Ascending aorta (tissue), 2 donors: ENCODE measurements at regions not wholly inside any gene's neighbourhood (a gene's known extent, or its start where the extent isn't known, plus 50 kb on each side); places are given as distances from the start of the nearest gene placed in this dataset.

ENCODE experiments used
- DNase-seq, 2 donors: peaks; one replicate each; pipeline ENCODE4 v3.0.0-alpha.2; 2019; ENCODE audit warnings: low spot score in 2 of 2
- H3K27ac ChIP-seq, 2 donors: fragments of 200-600 bp; sonication (generic); one replicate each; pipeline ENCODE4 v1.5.1; 2016 to 2017; ENCODE audit warnings: mild to moderate bottlenecking in 1 of 2
- H3K27me3 ChIP-seq: fragments of 200-600 bp; sonication (generic); one replicate; pipeline ENCODE4 v1.5.1; 2017
- H3K36me3 ChIP-seq, 2 donors: fragments of 200-600 bp; sonication (generic); one replicate each; pipeline ENCODE4 v1.5.1; 2016
- H3K4me1 ChIP-seq, 2 donors: fragments of 200-600 bp; sonication (generic); one replicate each; pipeline ENCODE4 v1.5.1; 2016 to 2017; ENCODE audit warnings: mild to moderate bottlenecking in 1 of 2
- H3K4me3 ChIP-seq, 2 donors: fragments of 200-600 bp; sonication (generic); one replicate each; pipeline ENCODE4 v1.5.1; 2016 to 2017; ENCODE audit warnings: mild to moderate bottlenecking in 1 of 2
- H3K9me3 ChIP-seq, 2 donors: fragments of 200-600 bp; sonication (generic); one replicate each; pipeline ENCODE4 v1.5.1; 2016
- CTCF ChIP-seq, 3 experiments: fragments of 200-600 bp in 2 of 3; fragments of 450-650 bp in 1 of 3; sonication (generic) in 2 of 3; IDR thresholded peaks; one replicate each; pipeline ENCODE4 v1.5.1; 2016 to 2019; ENCODE audit warnings: antibody characterized with exemption in 3 of 3, mild to moderate bottlenecking in 1 of 3, moderate library complexity in 1 of 3
- intact Hi-C: fragments of 100-400 bp; cut with DNase I; formaldehyde crosslinking; loops from one replicate; pipeline ENCODE4 v1.15.1; 2023

DNA sequence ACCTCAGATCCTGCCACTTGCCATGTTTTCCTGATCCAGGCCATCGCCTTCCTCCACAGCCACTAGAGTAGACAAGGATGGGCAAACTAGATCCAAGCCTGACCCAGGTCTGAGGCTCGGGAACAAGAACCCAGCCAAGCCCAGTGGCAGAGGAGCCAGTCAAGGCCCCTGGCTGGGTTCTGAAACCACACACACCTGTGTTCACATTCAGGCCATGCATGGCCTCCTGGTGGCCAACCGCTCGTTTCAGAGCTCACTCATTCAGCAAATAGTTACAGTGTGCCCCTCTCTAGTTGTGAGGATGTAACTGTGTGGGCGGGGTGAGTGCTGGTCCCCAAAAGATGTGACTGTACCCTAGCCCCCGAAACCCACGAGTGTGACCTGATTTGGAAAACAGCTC lies 337.6 kb downstream of the CTTN start:
- Histone ChIP-seq H3K27me3 (no peaks in the 10 kb centered on the region), H3K9me3 (no peaks in the 10 kb centered on the region), H3K27ac (no peak overlapping the region), H3K4me1 (no peaks in the 10 kb centered on the region), H3K36me3 (no peaks in the 10 kb centered on the region), H3K4me3 (no peak overlapping the region)
- no peak for TF ChIP-seq CTCF (IDR thresholded peaks at IDR 0.05)
- intact Hi-C loops: no loop called here
- no peak for DNase-seq

DNA sequence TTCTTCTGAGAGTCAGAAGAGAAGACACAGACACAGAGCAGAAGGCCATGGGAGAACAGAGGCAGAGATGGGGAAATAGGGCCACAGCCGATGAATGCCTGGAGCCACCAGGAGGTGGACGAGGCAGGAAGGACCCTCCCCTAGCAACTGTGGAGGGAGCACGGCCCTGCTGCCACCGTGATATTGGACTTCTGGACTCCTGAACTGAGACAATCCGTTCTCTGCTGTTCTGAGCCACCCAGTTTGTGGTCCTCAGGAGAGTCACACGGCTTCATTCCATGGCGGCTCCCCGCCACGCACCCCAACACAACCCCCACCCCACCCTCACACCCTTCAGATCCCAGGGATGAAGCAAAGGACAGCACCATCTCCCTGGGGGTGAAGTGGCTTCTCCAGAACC lies 338.1 kb downstream of the CTTN start:
- Histone ChIP-seq H3K27me3 (no peaks in the 10 kb centered on the region), H3K4me1 (no peaks in the 10 kb centered on the region), H3K36me3 (no peaks in the 10 kb centered on the region), H3K27ac (no peak overlapping the region), H3K9me3 (no peaks in the 10 kb centered on the region), H3K4me3 (no peak overlapping the region)
- intact Hi-C loops: no loop called here
- no peak for DNase-seq
- no peak for TF ChIP-seq CTCF (IDR thresholded peaks at IDR 0.05)

- H3K4me3 ChIP-seq: no peak overlapping the region
- no peak for TF ChIP-seq CTCF (IDR thresholded peaks at IDR 0.05)
- H3K27ac ChIP-seq: no peak overlapping the region
- H3K9me3 ChIP-seq: no peaks in the 10 kb centered on the region
- no peaks in the 10 kb centered on the region for H3K4me1 ChIP-seq
- no peaks in the 10 kb centered on the region for H3K36me3 ChIP-seq
- no peaks in the 10 kb centered on the region for H3K27me3 ChIP-seq
- intact Hi-C loops: no loop called here
- DNase-seq: no peak
Observed at GRCh38 chr11:70736937-70737640, 338.8 kb downstream of the CTTN start.

DNA sequence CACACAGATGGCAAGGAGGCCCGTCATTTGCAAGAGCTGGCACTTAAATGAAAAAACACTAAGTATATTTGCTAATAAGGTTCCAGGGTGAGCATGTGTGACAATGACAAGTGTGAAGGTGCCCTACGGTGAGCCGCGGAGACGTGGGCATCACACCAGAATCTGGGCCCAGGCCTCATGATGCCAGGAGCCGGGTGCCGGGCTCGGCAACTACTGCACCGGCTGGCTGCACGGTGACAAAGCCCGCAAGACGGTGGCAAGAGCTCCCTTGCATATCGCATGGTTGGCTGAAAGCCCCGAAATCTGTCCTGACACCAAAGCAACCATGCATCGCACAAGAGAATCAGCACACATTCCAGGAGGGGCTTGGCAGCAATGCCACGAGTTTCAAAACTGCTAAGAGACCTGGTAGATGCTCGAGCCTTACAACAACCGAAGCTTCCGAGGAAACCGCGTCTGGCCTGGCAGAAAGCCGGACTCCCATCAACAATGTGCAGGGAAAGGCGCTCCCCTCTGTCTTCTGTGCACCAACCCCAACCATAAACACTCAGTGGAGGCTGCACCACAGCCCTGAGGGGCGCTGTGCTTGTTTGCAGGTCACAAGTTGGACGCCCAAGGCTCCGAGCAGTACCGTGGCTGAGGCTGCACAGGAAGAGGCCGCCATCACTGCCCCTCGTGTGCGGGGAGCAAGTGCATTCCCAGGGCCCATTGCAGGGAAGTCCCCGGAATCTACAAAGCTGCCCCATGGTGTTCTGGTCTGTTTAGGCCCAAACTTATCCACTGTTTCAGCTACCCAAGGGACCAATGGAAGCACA lies 339.7 kb downstream of the CTTN start:
- no peak overlapping the region for H3K4me3 ChIP-seq
- no peaks in the 10 kb centered on the region for H3K9me3 ChIP-seq
- intact Hi-C loops: no loop called here
- no peaks in the 10 kb centered on the region for H3K4me1 ChIP-seq
- no peaks in the 10 kb centered on the region for H3K36me3 ChIP-seq
- no peak for DNase-seq
- H3K27me3 ChIP-seq: no peaks in the 10 kb centered on the region
- TF ChIP-seq CTCF (IDR thresholded peaks at IDR 0.05): no peak
- no peak overlapping the region for H3K27ac ChIP-seq

DNA sequence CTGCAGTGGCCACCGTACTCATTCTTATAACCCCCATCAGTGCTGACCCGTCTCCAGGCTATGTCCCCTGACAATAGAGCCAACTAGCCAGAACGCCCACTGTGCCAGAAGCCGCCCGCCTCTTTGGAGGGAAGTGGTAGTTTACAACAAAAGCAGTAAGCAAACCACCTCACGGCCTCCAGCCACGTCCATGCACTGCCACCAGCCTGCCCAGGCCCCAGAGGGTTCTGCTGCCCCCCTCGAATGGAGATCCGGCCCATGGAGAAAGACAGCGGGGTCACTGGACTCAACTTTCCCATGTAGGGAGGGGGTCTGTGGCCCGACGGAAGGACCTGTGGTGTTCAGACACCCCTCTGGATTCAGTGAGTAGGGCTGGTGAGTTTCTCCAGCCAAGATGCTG lies 340.3 kb downstream of the CTTN start:
- H3K4me1 ChIP-seq: no peaks in the 10 kb centered on the region
- H3K4me3 ChIP-seq: no peak overlapping the region
- no peak for DNase-seq
- H3K36me3 ChIP-seq: no peaks in the 10 kb centered on the region
- intact Hi-C loops: no loop called here
- H3K9me3 ChIP-seq: no peaks in the 10 kb centered on the region
- H3K27ac ChIP-seq: no peak overlapping the region
- no peaks in the 10 kb centered on the region for H3K27me3 ChIP-seq
- TF ChIP-seq CTCF (IDR thresholded peaks at IDR 0.05): no peak
